PC-3 (cell line): ENCODE measurements at regions not wholly inside any gene's neighbourhood (a gene's known extent, or its start where the extent isn't known, plus 50 kb on each side); places are given as distances from the start of the nearest gene placed in this dataset.

Experiments used
- CTCF ChIP-seq: fragments of 300-600 bp; sonication (generic); conservative IDR thresholded peaks from 2 replicates; pipeline ENCODE4 v1.5.1; 2017; ENCODE audit warnings: antibody characterized with exemption, low read depth, mild to moderate bottlenecking, low read length
- EZH2 ChIP-seq: fragments of 300-600 bp; sonication (generic); IDR thresholded peaks from one replicate; pipeline ENCODE4 v1.6.1; 2017; ENCODE audit warnings: antibody characterized with exemption, mild to moderate bottlenecking, low read length; ENCODE audit not compliant: unreplicated experiment
- EZH2phosphoT487 ChIP-seq: fragments of 300-600 bp; sonication (generic); IDR thresholded peaks from 2 replicates; pipeline ENCODE4 v1.6.1; 2018; ENCODE audit warnings: mild to moderate bottlenecking, antibody characterized with exemption, low read length, borderline replicate concordance

- TF ChIP-seq CTCF, result no peak
- no peak for TF ChIP-seq EZH2
- TF ChIP-seq EZH2phosphoT487, result no peak
Measured at GRCh38 chr2:118246079-118246478, 157.8 kb downstream of the INSIG2 start.
